Smooth muscle cell (in vitro differentiated cells): ENCODE measurements at regions not wholly inside any gene's neighbourhood (a gene's known extent, or its start where the extent isn't known, plus 50 kb on each side); places are given as distances from the start of the nearest gene placed in this dataset.

ENCODE experiments used
- DNase-seq: peaks from one replicate; lab custom pipeline; 2025; ENCODE audit not compliant: unreplicated experiment; lab: John Stamatoyannopoulos, UW
- H2AFZ ChIP-seq: fragments of 200-600 bp; sonication (generic); 2 replicates; pipeline ENCODE4 v1.6.0; 2016; ENCODE audit warnings: antibody characterized with exemption, low read depth, mild to moderate bottlenecking
- H3F3A ChIP-seq: fragments of 200-600 bp; sonication (generic); 2 replicates; pipeline ENCODE4 v1.6.0; 2017; ENCODE audit warnings: antibody characterized with exemption, low read depth
- H3K27ac ChIP-seq: fragments of 200-600 bp; sonication (generic); 2 replicates; pipeline ENCODE4 v1.5.1; 2016; ENCODE audit warnings: low read depth, mild to moderate bottlenecking
- H3K27me3 ChIP-seq: fragments of 200-600 bp; sonication (generic); 2 replicates; pipeline ENCODE4 v1.6.1; 2016; ENCODE audit warnings: low read depth, mild to moderate bottlenecking
- H3K36me3 ChIP-seq: fragments of 200-600 bp; sonication (generic); 2 replicates; pipeline ENCODE4 v1.5.1; 2016; ENCODE audit warnings: low read depth
- H3K4me1 ChIP-seq: fragments of 200-600 bp; sonication (generic); 2 replicates; pipeline ENCODE4 v1.5.1; 2016; ENCODE audit warnings: low read depth
- H3K4me2 ChIP-seq: fragments of 200-600 bp; sonication (generic); 2 replicates; pipeline ENCODE4 v1.6.0; 2016; ENCODE audit warnings: mild to moderate bottlenecking
- H3K4me3 ChIP-seq: fragments of 200-600 bp; sonication (generic); 2 replicates; pipeline ENCODE4 v1.5.1; 2016; ENCODE audit warnings: mild to moderate bottlenecking
- H3K79me2 ChIP-seq: fragments of 200-600 bp; sonication (generic); 2 replicates; pipeline ENCODE4 v1.6.0; 2016; ENCODE audit warnings: low read depth, mild to moderate bottlenecking
- H3K9ac ChIP-seq: fragments of 200-600 bp; sonication (generic); 2 replicates; pipeline ENCODE4 v1.6.0; 2016; ENCODE audit warnings: low read depth
- H3K9me3 ChIP-seq: fragments of 200-600 bp; sonication (generic); replicated peaks from 2 replicates; pipeline ENCODE4 v1.5.1; 2016; ENCODE audit warnings: low read depth
- H4K20me1 ChIP-seq: fragments of 200-600 bp; sonication (generic); 2 replicates; pipeline ENCODE4 v1.6.0; 2016; ENCODE audit warnings: low read depth
- CTCF ChIP-seq: fragments of 200-600 bp; sonication (generic); IDR thresholded peaks from 2 replicates; pipeline ENCODE4 v1.5.1; 2017; ENCODE audit warnings: borderline replicate concordance, mild to moderate bottlenecking, antibody characterized with exemption; ENCODE audit not compliant: insufficient read depth, poor library complexity, severe bottlenecking
- WGBS: methylation state at CpG from one replicate; pipeline ENCODE4 v1.1.7; 2016; ENCODE audit warnings: low lambda C conversion rate; 5-methylcytosine and 5-hydroxymethylcytosine counted together

DNA sequence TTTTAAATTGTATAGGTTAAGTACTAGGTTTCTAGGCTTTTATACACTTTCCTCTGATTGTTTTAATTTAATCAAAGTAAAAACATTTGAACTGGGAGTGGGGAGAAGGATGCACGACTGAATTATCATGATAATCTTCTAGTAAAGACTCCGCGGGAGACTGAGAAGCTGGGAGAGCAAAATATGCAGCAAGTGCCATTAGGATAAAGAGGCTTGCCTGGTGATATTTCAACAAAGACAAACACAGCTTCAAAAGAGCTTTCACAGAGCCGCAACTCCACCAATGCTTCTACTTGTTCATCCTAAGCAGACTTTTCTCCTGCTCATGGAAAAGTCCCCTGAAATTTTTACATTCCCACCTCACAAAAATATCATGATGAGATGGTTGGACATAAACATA lies 239.0 kb upstream of the PTBP2 start:
- H3K4me3 ChIP-seq, result peak overlapping the region; percentile 37
- H2AFZ ChIP-seq, result peak overlapping the region; percentile 79
- 15% methylated on average over 4 of the region's 4 CpGs for WGBS

GRCh38 chr1:96487394-96487793 lies 234.2 kb upstream of the PTBP2 start:
- Histone ChIP-seq H2AFZ (no peak overlapping the region), H3K9ac (no peak overlapping the region), H3K27me3 (peaks cover 4% of the 10 kb centered on the region), H3K27ac (no peak overlapping the region), H3K4me2 (no peak overlapping the region), H3K79me2 (no peaks in the 10 kb centered on the region), H3K4me3 (no peak overlapping the region), H3K9me3 (no peaks in the 10 kb centered on the region), H3K4me1 (peaks cover 22% of the 10 kb centered on the region), H3F3A (no peaks in the 10 kb centered on the region), H4K20me1 (no peaks in the 10 kb centered on the region), H3K36me3 (no peaks in the 10 kb centered on the region)
- no peak for TF ChIP-seq CTCF
- WGBS, result 75% methylated on average over 3 of the region's 3 CpGs
- DNase-seq, result no peak

More for the DNA sequence above, 239.0 kb upstream of the PTBP2 start:
- no peaks in the 10 kb centered on the region for H4K20me1 ChIP-seq
- H3K9ac ChIP-seq, result no peak overlapping the region
- H3F3A ChIP-seq, result no peaks in the 10 kb centered on the region
- peak overlapping the region; percentile 79 for H3K4me2 ChIP-seq
- peaks cover 23% of the 10 kb centered on the region for H3K4me1 ChIP-seq
- H3K27ac ChIP-seq, result no peak overlapping the region
- TF ChIP-seq CTCF, result no peak
- no peaks in the 10 kb centered on the region for H3K27me3 ChIP-seq
- H3K36me3 ChIP-seq, result no peaks in the 10 kb centered on the region
- no peak for DNase-seq
- no peaks in the 10 kb centered on the region for H3K9me3 ChIP-seq
- no peaks in the 10 kb centered on the region for H3K79me2 ChIP-seq

- Histone ChIP-seq H3F3A (no peaks in the 10 kb centered on the region), H4K20me1 (no peaks in the 10 kb centered on the region), H3K4me3 (no peak overlapping the region), H2AFZ (no peak overlapping the region), H3K36me3 (no peaks in the 10 kb centered on the region), H3K27me3 (peaks cover 4% of the 10 kb centered on the region), H3K4me1 (peaks cover 18% of the 10 kb centered on the region), H3K4me2 (no peak overlapping the region), H3K27ac (no peak overlapping the region), H3K9ac (no peak overlapping the region), H3K9me3 (no peaks in the 10 kb centered on the region), H3K79me2 (no peaks in the 10 kb centered on the region)
- no peak for TF ChIP-seq CTCF
- 87% methylated on average over 5 of the region's 5 CpGs for WGBS
- DNase-seq, result no peak
Measured at GRCh38 chr1:96487971-96488370, 233.6 kb upstream of the PTBP2 start.

GRCh38 chr1:96488777-96489176 lies 232.8 kb upstream of the PTBP2 start:
- Histone ChIP-seq H4K20me1 (no peaks in the 10 kb centered on the region), H3K27ac (no peak overlapping the region), H3F3A (no peaks in the 10 kb centered on the region), H3K9ac (no peak overlapping the region), H3K27me3 (peaks cover 4% of the 10 kb centered on the region), H3K4me3 (no peak overlapping the region), H3K9me3 (no peaks in the 10 kb centered on the region), H3K4me1 (peaks cover 18% of the 10 kb centered on the region), H3K79me2 (no peaks in the 10 kb centered on the region), H3K36me3 (no peaks in the 10 kb centered on the region), H2AFZ (no peak overlapping the region), H3K4me2 (peak overlapping the region; percentile 35)
- no peak for DNase-seq
- no peak for TF ChIP-seq CTCF
- 36% methylated on average over 2 of the region's 2 CpGs for WGBS
